Adrenal gland (tissue), 5 donors: ENCODE measurements at regions not wholly inside any gene's neighbourhood (a gene's known extent, or its start where the extent isn't known, plus 50 kb on each side); places are given as distances from the start of the nearest gene placed in this dataset.

ENCODE experiments used
- POLR2A ChIP-seq, 2 donors: fragments of 450-650 bp; IDR thresholded peaks; one replicate each; pipeline ENCODE4 v1.6.1; 2017; ENCODE audit warnings: antibody characterized with exemption in 2 of 2, mild to moderate bottlenecking in 2 of 2, moderate library complexity in 1 of 2
- TF ChIP-seq, protein P1 (sequence below), 6 experiments: fragments of 450-650 bp in 4 of 6; fragments of 200-600 bp in 2 of 6; sonication (generic) in 1 of 6; IDR thresholded peaks; 1 replicate in 5 of 6; 2 replicates in 1 of 6; pipeline versions ENCODE4 v1.5.1 to v1.8.0; 2016 to 2021; ENCODE audit warnings: antibody characterized with exemption in 6 of 6, mild to moderate bottlenecking in 2 of 6, moderate library complexity in 1 of 6
- donor health status: DM: no; HTN: no; CAD: no.

DNA sequence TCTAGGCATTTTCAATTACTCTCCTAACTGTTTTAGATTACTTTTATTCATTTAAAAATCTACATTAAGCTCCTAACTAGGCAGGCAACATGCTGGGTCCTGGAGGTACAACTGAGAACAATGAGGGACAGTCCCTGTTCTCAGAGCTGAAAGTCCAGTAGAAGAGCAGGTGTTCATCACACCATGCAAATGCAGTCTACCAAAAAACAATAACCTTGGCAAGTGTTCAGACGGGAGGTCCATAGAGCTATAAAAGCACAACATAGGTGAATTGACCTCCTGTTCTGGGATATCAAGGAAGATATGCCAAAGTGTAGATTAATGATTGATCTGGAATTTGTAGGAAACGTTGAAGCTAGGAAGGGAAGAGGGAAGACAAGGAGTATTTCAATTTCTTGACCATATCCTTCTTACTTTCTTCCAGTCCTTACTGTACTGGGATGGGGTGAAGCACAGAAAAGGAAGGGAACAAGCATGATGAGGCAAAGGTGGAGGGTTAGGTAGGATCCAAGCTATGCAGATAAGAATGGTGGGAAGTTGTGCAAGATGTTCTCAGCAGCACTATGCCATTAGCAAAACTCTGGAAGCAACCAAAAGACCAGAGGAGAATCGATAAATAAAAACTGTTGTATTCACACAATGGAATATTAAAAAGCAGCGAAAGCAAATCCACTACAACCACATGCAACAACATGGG lies 485.7 kb upstream of the JARID2 start:
- TF ChIP-seq, protein P1, sequence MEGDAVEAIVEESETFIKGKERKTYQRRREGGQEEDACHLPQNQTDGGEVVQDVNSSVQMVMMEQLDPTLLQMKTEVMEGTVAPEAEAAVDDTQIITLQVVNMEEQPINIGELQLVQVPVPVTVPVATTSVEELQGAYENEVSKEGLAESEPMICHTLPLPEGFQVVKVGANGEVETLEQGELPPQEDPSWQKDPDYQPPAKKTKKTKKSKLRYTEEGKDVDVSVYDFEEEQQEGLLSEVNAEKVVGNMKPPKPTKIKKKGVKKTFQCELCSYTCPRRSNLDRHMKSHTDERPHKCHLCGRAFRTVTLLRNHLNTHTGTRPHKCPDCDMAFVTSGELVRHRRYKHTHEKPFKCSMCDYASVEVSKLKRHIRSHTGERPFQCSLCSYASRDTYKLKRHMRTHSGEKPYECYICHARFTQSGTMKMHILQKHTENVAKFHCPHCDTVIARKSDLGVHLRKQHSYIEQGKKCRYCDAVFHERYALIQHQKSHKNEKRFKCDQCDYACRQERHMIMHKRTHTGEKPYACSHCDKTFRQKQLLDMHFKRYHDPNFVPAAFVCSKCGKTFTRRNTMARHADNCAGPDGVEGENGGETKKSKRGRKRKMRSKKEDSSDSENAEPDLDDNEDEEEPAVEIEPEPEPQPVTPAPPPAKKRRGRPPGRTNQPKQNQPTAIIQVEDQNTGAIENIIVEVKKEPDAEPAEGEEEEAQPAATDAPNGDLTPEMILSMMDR (IDR thresholded peaks at IDR 0.05) = no peak
- no peak for TF ChIP-seq POLR2A (IDR thresholded peaks at IDR 0.05)
